Germinal center (tissue), 1 donor: ENCODE measurements at regions not wholly inside any gene's neighbourhood (a gene's known extent, or its start where the extent isn't known, plus 50 kb on each side); places are given as distances from the start of the nearest gene placed in this dataset.

Source experiments
- DNase-seq: peaks from one replicate; pipeline ENCODE4 v3.0.0; 2012; ENCODE audit warnings: mixed read lengths, low spot score

DNA sequence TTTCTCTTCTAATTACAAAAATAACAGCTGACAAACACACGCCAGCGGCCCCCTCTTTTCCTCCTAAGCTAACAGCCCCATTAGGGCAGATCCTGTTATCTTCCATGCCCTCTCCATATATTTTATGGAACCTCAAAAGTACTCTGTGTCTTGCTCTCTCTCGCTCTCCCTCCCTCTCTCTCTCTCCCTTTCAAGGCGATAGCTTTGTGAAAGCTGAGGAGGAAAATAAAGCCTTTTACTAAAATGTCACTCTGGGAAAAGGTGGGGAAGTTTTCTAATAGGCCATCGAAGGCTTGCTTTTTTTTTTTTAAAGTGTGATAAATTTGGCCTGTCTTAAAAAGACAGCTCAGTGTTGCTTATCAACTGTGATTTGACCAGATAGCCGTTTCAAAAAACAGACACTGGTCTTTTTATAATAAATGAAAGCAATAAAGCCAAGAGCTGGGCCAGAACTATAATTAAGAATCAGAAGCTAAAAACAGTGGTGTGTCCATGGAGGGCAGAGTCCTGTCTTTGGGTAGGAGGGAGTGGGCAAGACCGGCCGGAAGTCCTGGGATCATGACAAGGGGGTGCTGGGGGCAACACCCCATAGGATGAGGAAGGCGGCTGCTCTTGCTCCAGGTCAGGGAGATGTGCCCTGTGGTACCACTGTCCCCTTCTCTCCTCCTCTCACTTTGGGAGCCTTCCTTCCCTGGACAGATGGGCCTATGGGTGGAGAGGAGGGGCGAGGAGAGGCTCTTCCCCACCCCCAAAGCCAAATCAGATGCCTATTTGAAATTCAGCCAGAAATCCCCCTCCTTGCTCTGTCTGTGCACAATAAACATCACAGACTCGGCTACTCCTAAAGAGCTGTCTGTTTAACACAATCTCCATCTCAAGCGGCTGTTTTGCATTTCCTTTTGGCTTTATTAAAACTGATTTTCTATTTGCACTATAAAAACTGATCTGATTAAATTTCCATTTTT is 267.2 kb downstream of the BUD13 start:
- DNase-seq, result no peak

GRCh38 chr11:116504541-116505297 is 268.1 kb downstream of the BUD13 start:
- no peak for DNase-seq

DNA sequence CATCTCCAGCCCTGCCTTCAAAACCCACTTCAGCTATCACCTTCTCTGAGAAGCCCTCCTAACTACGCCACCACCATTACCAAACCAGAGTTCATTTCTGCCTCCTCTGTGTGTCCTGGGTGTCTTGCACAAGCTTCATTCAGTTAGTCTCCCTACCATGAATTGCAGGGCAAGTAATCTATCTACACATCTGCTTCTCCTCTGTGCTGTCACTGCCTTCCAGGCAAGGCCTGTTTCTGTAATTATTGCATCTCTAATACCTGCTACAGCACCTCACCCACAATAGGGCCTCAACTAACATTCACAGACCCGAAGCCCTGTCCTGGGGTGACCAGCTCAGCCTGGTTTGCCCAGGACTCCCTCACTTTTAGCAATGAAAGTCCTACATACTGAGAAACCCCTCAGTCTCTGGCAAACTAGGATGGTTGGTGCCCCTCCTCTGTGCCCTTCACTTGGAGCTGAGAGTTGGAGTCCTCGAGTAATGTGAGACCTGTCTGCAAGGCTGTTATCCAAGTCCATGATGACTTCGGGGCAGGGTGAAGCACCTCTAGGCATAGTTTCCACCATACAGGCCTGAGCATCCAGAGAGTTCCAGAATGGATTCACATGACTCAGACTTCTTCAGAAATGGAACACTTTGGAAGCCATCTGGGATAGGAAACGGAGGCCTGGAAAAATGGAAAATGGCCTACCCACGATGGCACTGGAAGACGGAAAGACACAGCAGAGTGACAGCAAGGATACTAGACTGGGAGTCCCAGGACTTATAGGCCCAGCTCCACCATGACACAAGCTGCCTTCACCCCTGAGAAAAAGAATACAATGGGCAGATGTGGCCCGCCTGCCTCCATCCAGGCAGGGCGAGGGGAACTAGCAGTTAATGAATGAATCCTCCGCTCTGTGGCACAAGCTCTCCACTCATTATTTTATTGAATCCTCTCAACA is 269.3 kb downstream of the BUD13 start:
- no peak for DNase-seq

- no peak for DNase-seq
These were observed 270.1 kb downstream of the BUD13 start for GRCh38 chr11:116502641-116503061.

GRCh38 chr11:116501728-116502127 is 271.1 kb downstream of the BUD13 start:
- no peak for DNase-seq

DNA sequence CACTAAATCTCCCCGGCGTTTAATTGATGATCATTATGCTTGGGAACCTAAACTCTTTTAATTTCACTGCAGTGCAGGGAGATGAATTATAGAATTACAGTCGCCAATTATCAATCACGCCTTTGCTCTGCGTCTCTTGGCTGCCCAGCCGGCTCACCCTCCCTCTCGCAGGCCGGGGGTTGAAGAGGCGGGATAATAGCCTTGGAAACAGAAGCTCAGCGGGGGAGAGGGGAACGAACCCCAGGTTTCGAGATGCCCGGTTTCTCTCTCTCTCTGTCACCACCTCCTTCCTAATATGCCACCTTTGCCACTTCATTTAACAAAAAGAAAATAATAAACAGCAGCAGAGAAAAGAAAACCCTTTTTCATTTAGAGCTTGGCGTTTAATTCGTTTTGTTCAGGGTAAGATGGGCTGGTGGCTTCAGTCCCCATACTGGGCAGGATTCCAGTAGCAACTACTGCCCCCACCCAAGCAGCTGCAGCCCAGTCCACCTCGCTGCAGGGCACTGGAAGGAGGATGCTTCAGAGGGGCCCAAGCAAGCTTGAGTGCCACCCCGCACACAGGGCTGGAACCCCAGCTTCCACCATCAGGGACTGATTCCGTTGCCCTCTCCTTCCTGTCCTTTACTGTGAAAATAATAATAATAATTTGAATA is 271.7 kb downstream of the BUD13 start:
- no peak for DNase-seq

DNA sequence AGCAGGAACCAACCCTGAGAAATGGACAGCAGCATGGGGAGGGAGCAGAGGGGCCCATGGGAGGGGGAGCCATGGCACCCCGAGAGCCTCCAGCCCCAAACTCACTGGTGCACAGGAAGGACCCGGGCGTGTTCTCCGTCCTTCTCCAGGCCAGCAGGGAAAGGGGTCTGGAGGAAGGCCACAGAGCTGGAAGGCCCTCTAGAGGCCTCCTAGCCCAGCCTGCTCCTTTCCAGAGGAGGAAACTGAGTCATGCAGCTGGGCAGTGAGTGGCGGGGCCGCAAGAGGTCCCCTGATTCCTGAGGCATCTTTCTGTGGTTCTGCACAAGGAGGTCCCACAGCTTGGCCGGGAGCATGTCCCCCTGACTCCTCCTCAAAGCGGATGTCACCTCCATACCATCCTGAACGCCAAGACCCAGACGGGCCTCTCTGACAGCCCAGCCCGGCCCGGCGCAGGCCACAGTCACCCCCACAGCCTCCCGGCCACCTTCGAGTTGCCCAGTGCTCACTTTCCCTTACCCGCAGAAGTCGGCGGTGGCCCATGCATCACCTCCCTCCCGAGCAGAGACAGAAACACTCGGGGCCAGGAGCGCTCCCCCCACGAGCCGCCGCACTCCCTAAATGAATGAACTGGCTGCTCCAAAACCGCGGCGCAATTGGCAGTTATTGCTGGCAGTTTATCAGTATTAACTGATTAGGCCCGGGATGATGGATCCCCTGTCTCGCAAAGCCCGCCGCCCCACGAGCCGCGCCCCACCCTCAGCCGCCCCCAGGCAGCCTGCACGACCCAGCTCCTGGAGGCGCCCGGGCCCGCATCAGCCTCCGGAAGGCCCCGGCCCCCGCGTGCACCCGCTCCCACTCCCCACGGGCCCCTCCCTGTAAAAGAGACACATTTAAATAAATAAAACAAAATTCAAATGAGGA is 272.5 kb downstream of the BUD13 start:
- DNase-seq, result no peak

GRCh38 chr11:116499396-116500003 is 273.3 kb downstream of the BUD13 start:
- peak; percentile 53 for DNase-seq

DNA sequence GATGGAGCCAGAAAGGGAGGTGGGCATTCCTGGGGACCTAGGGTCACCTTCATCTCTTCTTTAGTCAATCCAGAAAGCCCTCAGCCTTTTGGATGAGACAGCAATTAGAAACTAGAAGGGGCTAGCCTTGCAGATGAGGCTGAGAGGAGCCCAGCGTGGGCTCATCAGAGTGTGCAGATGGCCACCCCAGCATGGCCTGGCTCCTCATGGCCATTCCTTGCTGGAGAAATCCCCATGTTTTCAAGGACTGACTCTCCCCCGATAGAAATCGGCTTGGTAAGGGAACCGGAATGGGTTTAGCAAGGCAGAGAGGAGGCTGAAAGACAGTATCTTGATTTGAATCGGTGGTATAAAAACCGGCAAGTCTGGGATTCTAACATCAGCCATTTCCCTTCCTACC is 274.6 kb downstream of the BUD13 start:
- no peak for DNase-seq

DNA sequence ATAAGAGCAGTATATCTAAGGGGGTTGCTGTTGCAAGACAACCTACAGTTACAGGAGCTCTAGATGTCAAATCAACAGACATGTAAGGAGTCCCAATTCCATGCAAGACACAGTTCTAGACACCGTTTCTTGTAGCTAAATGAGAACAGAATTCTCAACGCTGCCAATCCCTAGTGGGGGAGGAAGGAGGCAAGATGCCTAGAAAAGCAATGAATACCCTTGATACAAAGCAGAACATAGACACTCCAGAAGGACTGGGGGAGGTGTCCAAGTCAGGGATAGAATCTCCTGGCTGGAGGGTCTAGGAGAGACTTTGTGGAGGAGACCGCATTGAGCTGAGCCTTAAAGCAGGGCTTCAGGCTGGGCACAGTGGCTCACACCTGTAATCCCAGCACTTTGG is 280.2 kb downstream of the BUD13 start:
- DNase-seq, result no peak

DNA sequence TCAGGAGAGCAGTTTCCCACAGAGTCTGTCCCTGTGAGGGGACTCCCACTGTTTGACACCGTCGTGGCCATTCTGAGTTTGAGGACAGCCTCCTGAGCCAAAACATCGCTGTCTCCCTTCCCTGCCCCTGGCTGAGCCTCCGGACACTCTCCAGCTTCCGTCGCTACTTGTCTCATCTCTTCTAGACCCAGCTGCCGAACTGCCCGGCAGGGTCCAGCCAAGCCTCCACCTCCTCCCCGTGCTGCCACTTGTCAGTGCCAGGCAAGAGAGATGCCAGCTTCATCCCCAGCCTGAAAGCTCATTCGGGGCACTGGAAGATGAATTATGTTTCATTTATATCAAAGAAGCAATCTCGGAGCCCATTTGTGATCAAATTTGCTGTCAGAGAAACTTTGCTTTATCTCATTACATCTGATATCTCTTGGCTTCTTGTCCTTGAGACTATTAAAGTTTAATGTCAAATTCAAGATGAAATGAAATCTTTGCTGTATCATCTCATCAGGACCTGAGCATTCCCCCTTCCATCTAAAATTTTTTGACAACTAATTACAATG is 283.9 kb downstream of the BUD13 start:
- no peak for DNase-seq

DNA sequence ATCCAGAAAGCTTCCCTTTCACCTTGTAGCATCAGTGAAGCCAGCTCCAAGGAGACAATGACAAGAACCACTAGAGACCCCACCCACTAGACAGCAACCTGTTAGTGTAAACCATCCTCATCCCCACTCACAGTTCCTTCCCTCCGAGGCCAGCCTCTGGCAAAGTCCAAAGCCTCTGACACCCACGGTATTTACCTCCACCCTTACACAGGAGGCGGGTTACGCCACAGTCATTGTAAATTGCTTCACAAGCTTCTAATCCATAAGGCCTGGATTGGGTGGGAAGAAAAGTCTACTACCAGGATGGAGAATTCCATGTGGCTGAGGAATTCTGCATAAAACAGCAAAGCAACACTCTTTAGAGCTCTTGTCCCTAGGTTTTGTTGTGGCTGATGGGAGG is 287.4 kb downstream of the BUD13 start:
- DNase-seq, result no peak

DNA sequence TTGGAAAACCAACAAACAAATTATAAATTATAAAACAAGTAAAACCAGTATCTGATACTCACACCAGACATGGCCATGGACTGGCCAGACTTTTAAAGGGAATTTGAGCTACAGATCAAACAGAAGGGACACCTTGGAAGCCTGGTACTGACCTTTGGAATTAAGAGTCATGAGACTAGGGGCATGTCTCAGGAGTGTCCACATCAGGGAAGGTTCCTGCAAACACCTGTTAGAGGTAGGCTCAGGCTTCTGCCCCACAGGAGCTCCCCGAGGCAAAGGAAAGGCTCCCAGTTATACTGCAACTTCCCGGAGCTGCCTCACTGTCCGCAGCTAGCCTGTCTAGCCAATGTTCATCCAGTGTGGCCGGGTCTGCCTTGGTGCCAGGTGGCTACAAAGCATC is 290.1 kb downstream of the BUD13 start:
- no peak for DNase-seq

GRCh38 chr11:116481126-116481675 is 291.6 kb downstream of the BUD13 start:
- DNase-seq, result no peak

DNA sequence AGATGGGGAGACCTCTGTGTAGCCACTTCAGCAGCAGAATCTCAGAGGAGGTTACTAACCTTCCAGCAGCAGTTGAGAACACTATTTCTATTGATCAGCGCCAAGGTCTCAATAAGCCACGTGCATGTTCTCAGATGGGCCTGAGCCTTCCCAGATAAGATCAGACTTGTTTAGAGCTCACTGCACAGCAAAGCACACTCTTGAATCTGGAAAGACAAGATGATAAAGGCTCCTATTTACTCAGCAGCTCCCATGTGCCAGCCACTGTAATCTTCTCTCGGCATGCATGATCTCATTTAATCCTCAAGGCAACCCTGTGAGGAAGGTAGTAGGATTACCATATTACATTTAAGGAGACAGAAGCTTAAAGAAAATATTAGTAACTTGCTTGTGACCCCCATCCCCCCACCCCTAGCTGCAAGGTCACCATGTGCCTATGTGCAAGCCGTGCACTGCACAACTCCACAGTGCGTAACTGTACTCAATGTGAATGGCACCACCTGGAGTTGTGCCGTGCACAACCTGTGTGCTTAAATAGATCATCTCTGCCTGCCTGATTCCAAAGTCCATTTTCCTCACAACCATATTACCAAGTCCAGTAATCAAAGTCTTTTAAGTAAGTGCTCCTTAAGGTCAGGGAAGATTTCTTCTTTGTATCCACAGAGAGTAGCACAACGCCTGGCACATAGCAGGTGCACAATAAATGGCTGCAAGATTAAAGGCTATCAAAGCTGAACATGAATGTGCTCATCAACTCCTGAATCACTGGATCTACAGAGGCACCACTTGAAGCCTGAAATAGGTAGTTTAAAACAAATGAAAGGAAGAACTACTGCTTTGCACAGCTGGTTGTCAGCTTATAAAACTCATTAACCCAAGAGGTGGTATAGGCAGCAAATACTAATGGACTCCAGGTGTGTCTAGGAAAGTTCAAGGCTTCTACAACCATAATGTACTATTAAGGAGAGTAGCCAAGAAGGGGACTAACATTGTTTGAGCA is 293.8 kb downstream of the BUD13 start:
- DNase-seq, result no peak

- DNase-seq, result no peak
These were observed 294.6 kb downstream of the BUD13 start for GRCh38 chr11:116478205-116478604.

DNA sequence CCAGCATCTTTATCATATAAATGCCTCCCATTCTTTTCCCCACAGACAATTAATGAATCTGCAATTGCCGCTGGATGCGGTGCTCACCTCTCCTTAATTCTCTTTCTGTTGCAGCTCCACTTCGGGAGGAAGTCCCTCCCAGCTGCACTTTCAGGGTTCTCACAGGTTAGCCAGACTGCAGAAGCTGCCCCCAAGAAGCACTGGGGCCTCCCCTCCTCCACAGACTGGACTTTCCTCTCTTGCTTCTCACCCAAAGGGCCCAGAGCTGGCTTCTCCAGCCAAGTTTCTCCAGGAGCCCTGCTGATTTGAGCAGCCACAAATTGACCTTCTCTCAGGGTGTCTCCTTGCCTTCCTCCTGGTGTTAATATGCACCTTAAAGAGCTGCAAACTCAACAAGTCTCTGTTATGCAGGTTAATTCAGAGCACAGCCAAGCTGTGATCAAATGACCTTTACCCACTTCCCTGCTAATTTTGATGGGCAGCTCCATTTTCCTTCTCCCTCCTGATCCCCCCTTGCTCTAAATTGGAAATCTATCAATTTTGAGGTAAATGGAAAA is 298.9 kb downstream of the BUD13 start:
- no peak for DNase-seq
